GM13976 (cell line): ENCODE measurements at regions not wholly inside any gene's neighbourhood (a gene's known extent, or its start where the extent isn't known, plus 50 kb on each side); places are given as distances from the start of the nearest gene placed in this dataset.

ENCODE experiments used
- DNase-seq: peaks from one replicate; pipeline ENCODE4 v3.0.0; 2012; ENCODE audit warnings: low spot score
- CTCF ChIP-seq: IDR thresholded peaks from 2 replicates; pipeline ENCODE4 v1.5.1; 2012; ENCODE audit warnings: borderline replicate concordance, mild to moderate bottlenecking; ENCODE audit not compliant: insufficient read depth; ENCODE audit errors: extremely low read depth, missing control alignments, control extremely low read depth
- in situ Hi-C: fragments of 300-500 bp; cut with MboI; formaldehyde crosslinking; loops from one replicate; pipeline ENCODE4 v1.12.0; 2022; ENCODE audit warnings: low sequenced_read_pairs, mixed read lengths, inconsistent platforms; ENCODE audit not compliant: unreplicated experiment

GRCh38 chr2:175366815-175367214 is 185.3 kb upstream of the ATP5MC3 start:
- TF ChIP-seq CTCF, result peak; percentile 45
- in situ Hi-C loops, result loop anchor here (25.0 kb wide), 1 partner anchor 720 kb away; the partner anchor contains the start of genes EVX2, HOXD12 and HOXD13
- peak; percentile 13 for DNase-seq

- TF ChIP-seq CTCF, result no peak
- DNase-seq, result no peak
- in situ Hi-C loops, result loop anchor here (25.0 kb wide), 1 partner anchor 724 kb away; the partner anchor contains the start of genes EVX2, HOXD12 and HOXD13
These were observed 182.2 kb upstream of the ATP5MC3 start for GRCh38 chr2:175363699-175364098.

- no peak for DNase-seq
- in situ Hi-C loops, result loop anchor here (25.0 kb wide), 1 partner anchor 725 kb away; the partner anchor contains the start of genes EVX2, HOXD12 and HOXD13
- TF ChIP-seq CTCF, result no peak
These were observed 180.8 kb upstream of the ATP5MC3 start for GRCh38 chr2:175362331-175362730.

- DNase-seq, result no peak
- no peak for TF ChIP-seq CTCF
- in situ Hi-C loops, result loop anchor here (25.0 kb wide), 1 partner anchor 728 kb away; the partner anchor contains the start of genes EVX2, HOXD12 and HOXD13
These were observed 178.2 kb upstream of the ATP5MC3 start for GRCh38 chr2:175359710-175360109.

- no peak for TF ChIP-seq CTCF
- in situ Hi-C loops, result loop anchor here (25.0 kb wide), 1 partner anchor 730 kb away; the partner anchor contains the start of genes EVX2, HOXD12 and HOXD13
These were observed 175.4 kb upstream of the ATP5MC3 start for GRCh38 chr2:175356901-175357300.

GRCh38 chr2:175355246-175355645 is 173.7 kb upstream of the ATP5MC3 start:
- DNase-seq, result no peak
- no peak for TF ChIP-seq CTCF
- in situ Hi-C loops, result loop anchor here (25.0 kb wide), 1 partner anchor 732 kb away; the partner anchor contains the start of genes EVX2, HOXD12 and HOXD13

More at GRCh38 chr2:175356901-175357300, 175.4 kb upstream of the ATP5MC3 start:
- no peak for DNase-seq
